GM19328 (cell line): ENCODE measurements at regions not wholly inside any gene's neighbourhood (a gene's known extent, or its start where the extent isn't known, plus 50 kb on each side); places are given as distances from the start of the nearest gene placed in this dataset.

ENCODE experiments used
- ATAC-seq: cut with Tn5 transposase; IDR thresholded peaks from one replicate; pipeline ENCODE4 v1.9.1; 2021; ENCODE audit warnings: mild to moderate bottlenecking, moderate library complexity; ENCODE audit not compliant: unreplicated experiment

DNA sequence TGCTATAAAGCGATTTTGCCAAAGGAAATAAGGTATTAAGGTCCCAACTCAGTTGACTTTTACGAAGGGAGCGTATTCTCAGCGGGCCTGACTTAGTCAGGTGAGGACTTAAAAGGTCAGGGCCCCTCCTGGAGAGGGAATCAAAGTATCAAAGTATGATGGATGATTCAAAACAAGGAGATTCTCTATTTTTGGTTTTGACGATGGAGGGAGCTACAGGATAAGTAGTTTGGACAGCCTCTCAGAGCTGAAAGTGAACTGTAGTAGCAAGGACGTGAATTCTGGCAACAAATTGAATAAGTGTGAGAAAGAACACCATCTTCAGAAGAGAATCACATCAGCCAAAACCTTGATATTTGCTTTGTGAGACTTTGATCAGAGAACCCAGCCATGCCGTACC is 1186.5 kb downstream of the SI start:
- no peak for ATAC-seq

DNA sequence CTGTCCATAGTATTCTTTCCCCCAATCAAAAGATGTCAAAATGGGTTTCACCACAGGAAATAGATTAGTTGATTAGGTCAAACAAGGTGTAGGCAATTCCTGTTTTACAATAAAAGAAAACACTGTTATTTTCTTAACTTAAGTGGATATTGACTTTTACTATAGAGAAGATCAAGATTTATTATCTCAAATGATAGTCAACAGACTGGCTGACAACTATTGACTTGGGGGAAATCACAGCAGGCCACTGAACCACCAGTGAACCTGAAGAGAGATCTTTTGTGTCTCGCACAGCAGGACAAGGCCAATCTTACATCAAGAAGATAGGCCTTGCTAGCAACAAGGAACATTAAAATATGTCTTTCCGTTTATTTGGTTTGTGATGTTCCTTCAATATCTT is 1187.6 kb downstream of the SI start:
- ATAC-seq: no peak

DNA sequence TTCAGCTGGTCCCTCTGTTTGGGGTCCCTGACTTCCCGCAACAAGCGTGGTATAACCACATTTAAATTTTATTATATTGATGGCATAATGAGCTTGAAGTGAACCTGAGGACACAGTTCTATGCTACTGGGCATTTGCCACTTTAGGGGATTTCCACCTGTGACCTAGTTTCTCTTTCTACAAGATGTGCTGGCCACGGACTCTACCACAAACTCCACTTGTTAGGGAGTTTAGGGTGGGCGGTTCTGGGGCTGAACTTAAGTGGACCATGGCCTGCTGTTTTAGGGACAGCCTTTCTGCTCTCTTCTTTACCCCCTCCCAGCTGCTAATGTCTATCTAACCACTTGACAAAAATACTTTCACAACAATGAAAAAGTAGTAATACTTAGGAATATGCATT is 1199.1 kb downstream of the SI start:
- ATAC-seq: no peak

- no peak for ATAC-seq
Measured at GRCh38 chr3:163878396-163878795, 1199.9 kb downstream of the SI start.

DNA sequence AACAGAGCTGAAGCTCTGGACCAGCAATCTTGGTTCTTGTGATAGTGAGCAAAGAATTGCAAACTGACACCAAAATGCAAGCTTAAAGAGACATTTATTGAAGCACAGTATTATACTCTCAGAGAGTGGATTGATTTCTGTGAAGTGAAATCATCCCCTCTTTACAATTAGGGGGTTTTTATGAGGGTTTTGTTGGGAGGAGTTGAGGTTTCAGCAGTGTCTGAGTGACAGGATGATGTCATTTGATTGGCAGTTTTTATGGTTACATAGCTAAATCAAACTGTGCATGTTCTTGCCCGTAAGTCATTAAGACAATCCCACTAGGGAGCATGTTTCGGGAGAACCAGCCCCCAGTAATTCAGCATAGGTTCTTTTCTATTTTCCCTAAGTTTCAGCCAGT is 1200.5 kb downstream of the SI start:
- no peak for ATAC-seq

- ATAC-seq: no peak
Measured at GRCh38 chr3:163863146-163863545, 1215.2 kb downstream of the SI start.

- no peak for ATAC-seq
Measured at GRCh38 chr3:163852233-163852632, 1226.1 kb downstream of the SI start.

DNA sequence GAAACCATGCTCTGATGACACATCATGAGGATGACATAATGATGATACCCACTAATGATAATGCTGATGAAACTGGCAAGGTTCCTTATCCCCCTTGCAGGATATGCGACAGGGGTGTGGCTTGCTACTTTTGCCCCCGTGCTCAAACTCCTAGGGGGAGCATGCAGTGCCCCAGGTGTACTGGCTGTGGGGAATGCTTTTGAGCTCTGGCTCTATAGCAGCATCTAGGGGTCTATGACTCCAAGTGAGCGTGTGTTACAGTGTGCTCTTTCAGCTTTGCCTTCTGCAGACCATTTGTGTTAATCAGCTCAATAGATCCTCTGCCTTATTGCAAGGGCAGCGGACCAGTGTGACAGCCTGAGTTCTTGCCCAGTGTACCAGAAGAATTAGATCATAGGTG is 1239.5 kb downstream of the SI start:
- ATAC-seq: no peak

GRCh38 chr3:163832547-163832946 is 1245.7 kb downstream of the SI start:
- no peak for ATAC-seq

DNA sequence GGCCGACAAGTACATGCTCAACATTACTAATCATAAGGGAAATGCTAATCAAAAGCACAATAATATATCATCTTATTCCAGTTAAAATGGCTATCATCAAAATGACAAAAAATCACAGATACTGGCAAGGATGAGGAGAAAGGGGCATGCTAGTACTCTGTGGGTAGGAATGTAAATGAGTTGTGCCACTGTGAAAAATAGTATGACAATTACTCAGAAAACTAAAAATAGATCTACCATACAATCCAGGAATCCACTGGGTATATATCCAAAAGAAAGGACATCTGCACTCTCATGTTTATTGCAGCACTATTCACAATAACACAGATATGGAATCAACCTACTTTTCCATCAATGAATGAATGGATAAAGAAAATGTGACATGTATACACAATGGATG is 1256.5 kb downstream of the SI start:
- ATAC-seq: no peak

- ATAC-seq: no peak
Measured at GRCh38 chr3:163817015-163817414, 1261.3 kb downstream of the SI start.

GRCh38 chr3:163813935-163814334 is 1264.4 kb downstream of the SI start:
- ATAC-seq: no peak

DNA sequence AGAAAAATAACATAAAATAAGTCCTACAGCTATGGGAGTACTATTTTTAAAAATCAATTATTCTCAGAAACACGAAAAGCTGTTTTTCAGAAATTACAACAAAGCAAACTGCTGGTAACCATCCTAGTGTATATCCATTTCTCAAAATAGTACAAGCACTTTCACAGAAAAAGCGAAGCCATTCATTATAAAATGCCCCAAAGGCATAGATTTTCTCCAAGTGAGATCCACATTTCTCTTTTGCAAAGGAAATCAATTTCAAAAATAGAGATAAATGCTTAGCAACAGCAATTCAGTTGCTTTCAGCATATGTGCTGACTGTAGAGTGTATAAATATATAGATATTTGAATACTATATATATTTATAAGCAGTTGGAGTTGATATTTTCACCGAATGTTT is 1266.3 kb downstream of the SI start:
- ATAC-seq: no peak

DNA sequence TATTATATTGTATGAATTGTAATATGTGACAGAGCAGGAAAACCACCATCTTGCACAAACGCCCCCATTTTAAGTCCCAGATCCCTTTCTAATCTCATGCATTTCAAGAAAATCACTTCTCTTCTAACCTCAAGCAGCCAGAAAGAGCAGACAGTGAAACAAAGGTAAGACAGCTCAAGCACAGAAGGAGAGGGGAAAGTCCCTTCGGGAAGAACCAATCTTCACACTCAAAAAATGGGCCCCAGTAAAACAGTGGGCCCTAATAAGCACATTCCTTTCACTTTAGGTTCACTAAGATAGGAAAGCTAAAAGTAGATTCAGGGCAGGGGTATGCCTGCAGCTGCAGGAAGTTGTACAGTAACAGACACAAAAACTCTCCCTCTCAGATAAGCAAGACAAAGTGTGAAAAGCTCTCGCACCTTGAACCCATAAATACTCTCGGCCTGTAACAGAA is 1268.7 kb downstream of the SI start:
- peak; percentile 76 for ATAC-seq

DNA sequence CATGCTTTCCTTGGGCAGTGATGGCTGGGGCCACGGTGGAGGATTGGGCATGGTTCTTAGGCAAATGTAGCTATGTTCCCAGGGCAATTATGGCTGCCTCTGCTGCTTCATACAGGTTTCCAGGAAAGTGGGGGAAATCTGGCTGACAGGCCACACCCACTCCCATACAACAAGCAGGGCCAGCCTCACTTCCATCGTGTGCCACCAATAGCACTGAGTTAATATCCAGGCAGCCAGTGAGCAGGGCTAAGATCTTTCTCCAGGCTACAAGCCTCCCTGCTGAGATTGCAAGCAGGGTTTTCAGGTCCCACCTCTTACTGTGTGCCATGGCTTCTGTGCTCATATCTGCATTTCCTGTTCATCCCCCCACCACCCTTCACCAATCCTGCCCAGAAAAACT is 1291.9 kb downstream of the SI start:
- ATAC-seq: no peak

DNA sequence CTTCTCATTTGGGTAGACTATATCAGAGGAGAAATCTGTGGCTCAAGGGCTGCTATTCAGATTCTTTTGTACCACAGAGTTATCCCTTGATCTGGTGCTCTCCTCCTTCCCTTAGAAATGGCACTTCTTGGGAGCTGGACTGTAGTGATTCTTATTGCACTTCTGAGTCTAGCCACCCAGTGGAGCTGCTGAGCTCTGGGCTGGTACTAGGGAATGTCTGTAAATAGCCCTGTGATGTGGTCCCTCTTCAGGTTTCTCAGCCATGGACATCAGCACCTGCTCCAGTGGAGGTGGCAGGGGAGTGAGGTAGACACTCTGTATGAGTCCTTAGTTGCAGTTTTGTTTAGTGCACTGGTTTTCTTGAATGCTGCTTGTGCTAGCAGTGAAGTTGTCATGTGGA is 1292.6 kb downstream of the SI start:
- no peak for ATAC-seq

- no peak for ATAC-seq
Measured at GRCh38 chr3:163779396-163780344, 1298.6 kb downstream of the SI start.

- ATAC-seq: no peak
Measured at GRCh38 chr3:163776743-163777142, 1301.6 kb downstream of the SI start.

- ATAC-seq: no peak
Measured at GRCh38 chr3:163773136-163773535, 1305.2 kb downstream of the SI start.

DNA sequence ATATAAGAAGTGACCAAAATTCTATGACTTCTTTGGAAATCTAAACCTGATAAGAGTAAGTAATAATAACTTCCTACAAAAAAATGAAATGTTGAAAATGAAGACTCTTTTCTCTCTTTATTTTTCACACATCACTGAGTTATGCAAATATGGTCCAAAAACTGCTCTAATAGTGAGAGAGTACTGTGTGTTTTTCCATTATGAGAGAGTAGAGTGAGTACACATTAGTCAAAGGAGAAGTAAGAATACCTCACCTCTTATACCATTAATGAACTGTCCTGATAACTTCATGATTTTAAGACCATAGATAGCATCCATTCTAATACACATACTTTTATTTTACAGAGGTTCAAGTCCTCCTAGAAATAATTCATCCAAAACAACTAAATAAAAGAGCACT is 1310.2 kb downstream of the SI start:
- peak; percentile 54 for ATAC-seq

DNA sequence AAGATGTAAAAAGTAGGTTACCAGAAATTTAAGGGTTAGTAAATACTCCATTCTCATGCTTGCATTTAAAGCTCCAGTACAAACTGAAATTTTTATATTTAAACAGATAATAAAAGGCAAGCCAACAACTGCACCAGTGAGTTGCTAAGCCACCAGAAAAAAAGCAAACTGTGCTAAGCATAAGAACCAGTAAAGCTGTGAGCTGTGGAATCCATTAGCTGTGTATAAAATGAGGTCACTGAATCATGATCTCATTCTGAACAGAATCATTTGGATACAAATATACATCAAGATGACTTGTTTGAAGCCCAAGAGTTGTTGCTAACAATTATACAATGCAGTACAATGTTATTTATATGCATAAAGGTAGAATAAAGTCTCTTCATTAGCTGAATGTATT is 1312.2 kb downstream of the SI start:
- ATAC-seq: no peak

DNA sequence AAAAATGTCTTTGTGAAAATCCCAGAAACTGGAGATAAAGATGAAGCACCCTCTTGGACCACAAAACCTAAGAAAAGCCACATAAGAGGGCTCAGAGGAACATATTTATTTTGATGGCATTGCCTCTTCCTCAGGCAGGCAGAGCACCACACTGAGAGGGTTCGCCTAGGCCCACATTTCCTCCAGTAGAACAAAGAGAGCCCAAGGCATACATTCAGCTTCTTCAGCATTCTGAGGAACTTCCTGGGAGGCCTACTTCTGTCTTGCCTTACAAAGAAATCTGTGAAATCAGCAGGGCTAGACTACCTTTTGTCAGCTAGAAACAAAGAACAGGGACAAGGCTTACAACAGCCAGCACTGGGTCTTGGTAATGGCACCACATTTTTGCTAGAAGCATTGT is 1325.3 kb downstream of the SI start:
- no peak for ATAC-seq

- no peak for ATAC-seq
Measured at GRCh38 chr3:163745204-163745603, 1333.1 kb downstream of the SI start.
